ENCODE measurements at regions not wholly inside any gene's neighbourhood (a gene's known extent, or its start where the extent isn't known, plus 50 kb on each side); places are given as distances from the start of the nearest gene placed in this dataset.

DNA sequence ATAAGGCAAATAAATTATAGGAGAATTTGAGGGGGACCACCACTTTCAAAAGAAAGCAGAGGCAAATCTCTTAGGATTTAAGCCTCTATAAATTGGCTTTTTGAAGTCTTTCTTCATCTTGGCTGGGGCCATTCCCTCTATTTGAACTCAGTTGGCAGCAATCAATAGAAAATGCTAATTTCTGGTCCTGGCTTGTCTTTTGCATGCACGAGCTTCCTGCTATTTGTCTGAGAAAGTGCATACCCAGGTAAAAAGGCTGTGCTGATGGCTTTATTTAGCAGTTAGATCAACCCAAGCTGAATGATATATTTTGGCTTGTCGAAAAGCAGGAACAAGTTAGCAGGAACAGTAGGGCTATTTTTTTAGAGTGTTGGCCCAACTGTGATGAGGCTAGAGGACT is 64.1 kb upstream of the GRAMD1B start:
- TF ChIP-seq, protein P1, sequence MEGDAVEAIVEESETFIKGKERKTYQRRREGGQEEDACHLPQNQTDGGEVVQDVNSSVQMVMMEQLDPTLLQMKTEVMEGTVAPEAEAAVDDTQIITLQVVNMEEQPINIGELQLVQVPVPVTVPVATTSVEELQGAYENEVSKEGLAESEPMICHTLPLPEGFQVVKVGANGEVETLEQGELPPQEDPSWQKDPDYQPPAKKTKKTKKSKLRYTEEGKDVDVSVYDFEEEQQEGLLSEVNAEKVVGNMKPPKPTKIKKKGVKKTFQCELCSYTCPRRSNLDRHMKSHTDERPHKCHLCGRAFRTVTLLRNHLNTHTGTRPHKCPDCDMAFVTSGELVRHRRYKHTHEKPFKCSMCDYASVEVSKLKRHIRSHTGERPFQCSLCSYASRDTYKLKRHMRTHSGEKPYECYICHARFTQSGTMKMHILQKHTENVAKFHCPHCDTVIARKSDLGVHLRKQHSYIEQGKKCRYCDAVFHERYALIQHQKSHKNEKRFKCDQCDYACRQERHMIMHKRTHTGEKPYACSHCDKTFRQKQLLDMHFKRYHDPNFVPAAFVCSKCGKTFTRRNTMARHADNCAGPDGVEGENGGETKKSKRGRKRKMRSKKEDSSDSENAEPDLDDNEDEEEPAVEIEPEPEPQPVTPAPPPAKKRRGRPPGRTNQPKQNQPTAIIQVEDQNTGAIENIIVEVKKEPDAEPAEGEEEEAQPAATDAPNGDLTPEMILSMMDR (IDR thresholded peaks at IDR 0.05; ENCODE audit: low read depth, low read length) = no peak

DNA sequence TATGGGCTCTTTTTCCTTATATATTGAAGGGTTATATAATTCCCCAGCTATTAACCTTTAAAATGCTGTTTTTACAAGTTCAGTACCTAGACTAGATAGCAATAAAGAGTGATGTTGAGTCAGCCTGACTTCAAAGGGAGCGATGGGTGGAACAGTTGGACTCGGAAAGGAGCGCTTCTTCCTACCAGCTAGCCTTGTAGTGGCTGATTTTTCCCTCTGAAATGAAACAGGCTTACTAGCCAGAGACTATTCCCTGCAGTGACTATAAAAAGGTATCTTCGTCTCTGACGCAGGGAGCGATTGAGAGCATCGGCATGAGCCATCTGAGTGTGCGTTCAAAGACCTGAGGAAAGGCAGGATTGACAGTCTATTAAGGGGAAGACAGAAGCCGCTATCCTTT is 66.0 kb upstream of the GRAMD1B start:
- TF ChIP-seq, protein P1 (IDR thresholded peaks at IDR 0.05; ENCODE audit: low read depth, low read length) = no peak
- H3K4me3 ChIP-seq (ENCODE audit: low read depth, low read length) = no peak overlapping the region

More for the DNA sequence above, 64.1 kb upstream of the GRAMD1B start:
- no peak overlapping the region for H3K4me3 ChIP-seq (ENCODE audit: low read depth, low read length)

DNA sequence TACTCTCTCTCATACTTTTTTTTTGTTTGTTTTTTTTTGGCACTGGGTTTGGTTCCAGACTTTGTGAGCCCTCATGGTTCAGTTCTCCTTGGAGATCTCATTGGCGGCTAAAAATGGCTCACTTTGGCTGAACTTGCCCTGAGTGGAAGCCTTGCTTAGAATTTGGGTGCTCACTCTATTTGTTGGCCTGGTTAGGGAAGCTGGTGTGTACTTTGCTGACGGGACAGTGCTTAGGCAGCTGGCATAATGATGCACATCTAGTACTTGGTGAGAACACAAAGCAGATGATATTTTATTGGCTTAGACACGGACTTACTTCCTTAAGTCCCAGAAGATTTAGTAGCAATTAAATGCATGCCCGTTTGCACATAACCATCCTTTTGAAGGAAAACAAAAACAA is 66.5 kb upstream of the GRAMD1B start:
- H3K4me3 ChIP-seq (ENCODE audit: low read depth, low read length) = no peak overlapping the region
- TF ChIP-seq, protein P1 (IDR thresholded peaks at IDR 0.05; ENCODE audit: low read depth, low read length) = no peak

DNA sequence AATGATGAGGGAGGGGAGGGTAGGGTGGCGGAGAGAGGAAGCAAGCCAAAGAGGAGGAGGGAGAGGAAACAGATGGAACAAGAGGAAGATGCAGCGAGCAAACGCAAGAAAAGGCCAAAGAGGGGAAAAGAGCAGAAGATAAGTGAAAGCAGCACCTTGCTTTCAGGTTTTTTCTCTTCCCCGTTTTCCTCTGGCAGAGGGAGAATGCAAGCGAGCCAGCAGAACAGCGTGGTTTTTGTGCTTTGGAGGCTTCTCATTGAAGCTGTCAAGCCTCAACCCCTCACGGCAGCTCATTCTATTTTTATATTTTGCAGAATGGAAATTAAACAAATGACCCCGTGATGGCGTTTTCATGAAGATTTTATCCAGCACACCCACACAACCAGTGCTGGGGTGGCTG is 67.1 kb upstream of the GRAMD1B start:
- no peak overlapping the region for H3K4me3 ChIP-seq (ENCODE audit: low read depth, low read length)

DNA sequence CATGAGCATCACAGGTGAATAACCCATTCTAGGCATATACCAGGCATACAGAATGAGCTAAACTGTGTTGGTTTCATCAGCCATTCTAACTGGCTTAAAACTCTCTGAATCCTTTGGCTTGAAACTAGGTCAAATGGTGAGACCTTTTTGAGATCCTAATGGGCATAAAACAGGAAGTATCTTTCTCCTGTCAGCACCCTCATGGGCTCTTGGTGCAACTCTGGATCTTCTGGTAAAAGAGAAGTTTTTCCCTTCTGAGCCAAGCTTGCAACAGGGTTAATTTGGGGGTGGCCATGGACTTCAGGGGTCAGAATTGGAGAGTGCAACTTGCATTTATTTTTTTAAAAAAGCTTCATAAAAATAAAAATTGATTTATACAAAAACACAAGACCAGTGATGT is 67.9 kb upstream of the GRAMD1B start:
- no peak overlapping the region for H3K4me3 ChIP-seq (ENCODE audit: low read depth, low read length)
- TF ChIP-seq, protein P1 (IDR thresholded peaks at IDR 0.05; ENCODE audit: low read depth, low read length) = no peak

More for the DNA sequence above, 67.1 kb upstream of the GRAMD1B start:
- TF ChIP-seq, protein P1 (IDR thresholded peaks at IDR 0.05; ENCODE audit: low read depth, low read length) = no peak

DNA sequence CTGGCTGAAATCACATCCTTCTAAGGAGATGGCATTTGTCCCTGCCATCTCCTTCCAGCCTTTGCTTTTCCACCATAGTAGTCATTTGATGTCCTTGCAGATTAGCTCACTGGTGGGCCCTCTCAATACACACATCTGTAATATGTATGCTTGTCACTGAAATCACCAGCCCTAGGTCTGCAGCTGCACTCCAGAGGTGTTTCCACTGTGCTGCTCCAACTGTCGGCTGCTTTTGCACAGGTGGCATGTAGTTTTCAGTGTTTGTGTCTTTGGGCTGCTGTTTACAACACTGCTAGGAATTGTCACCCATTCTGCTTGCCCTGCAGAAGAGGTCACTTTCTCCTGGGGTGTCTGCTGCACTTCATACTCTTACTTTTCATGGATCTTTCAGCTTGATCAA is 69.0 kb upstream of the GRAMD1B start:
- no peak overlapping the region for H3K4me3 ChIP-seq (ENCODE audit: low read depth, low read length)
- TF ChIP-seq, protein P1 (IDR thresholded peaks at IDR 0.05; ENCODE audit: low read depth, low read length) = no peak

DNA sequence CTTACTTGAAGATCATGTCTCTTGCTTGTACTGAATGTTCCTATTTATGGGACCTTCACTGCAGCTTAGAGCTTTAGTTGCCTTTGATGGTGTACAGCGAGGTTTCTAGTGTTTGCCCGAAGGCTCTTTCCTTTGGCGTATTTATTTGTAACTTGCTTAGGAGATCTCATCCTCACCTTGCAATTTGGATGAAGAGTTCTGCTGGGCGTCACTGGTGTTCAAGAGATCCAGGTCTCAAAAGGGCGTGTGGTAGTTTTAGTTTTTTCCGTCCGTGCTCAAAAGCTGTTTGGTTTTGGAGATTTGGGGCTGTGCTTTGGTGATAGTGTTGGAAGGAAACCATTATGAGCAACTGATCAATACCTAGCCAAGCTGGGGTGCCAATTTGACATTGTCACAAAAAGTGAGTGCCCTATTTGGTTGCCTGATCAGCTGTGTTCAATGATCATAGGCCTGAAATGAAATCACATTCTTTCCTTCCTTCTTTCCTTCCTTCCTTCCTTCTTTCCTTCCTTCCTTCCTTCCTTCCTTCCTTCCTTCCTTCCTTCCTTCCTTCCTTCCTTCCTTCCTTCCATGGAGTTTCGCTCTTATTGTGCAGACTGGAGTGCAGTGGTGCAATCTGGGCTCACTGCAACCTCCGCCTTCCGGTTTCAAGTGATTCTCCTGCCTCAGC is 69.7 kb upstream of the GRAMD1B start:
- TF ChIP-seq, protein P1 (IDR thresholded peaks at IDR 0.05; ENCODE audit: low read depth, low read length) = no peak
- H3K4me3 ChIP-seq (ENCODE audit: low read depth, low read length) = no peak overlapping the region
